SU-DHL-6 (cell line): ENCODE measurements at regions not wholly inside any gene's neighbourhood (a gene's known extent, or its start where the extent isn't known, plus 50 kb on each side); places are given as distances from the start of the nearest gene placed in this dataset.
"Not testable (repeated sequence)": the region's sequence is repeated elsewhere in the genome, so short reads cannot be mapped to it uniquely, and the experiment has no call there.

Experiments used
- CTCF ChIP-seq: fragments of 200-600 bp; sonication (generic); IDR thresholded peaks from one replicate; pipeline ENCODE4 v1.5.1; 2017; ENCODE audit warnings: antibody characterized with exemption, mild to moderate bottlenecking, low read length, moderate library complexity; ENCODE audit not compliant: insufficient read depth, poor library complexity, severe bottlenecking
- EZH2phosphoT487 ChIP-seq: fragments of 200-600 bp; sonication (generic), shearing (Covaris generic); conservative IDR thresholded peaks from 2 replicates; pipeline ENCODE4 v1.6.1; 2018; ENCODE audit warnings: mild to moderate bottlenecking, antibody characterized with exemption, low read length, moderate library complexity, mixed read lengths

GRCh38 chr2:111492995-111493719 lies 372.4 kb downstream of the BCL2L11 start:
- not testable (repeated sequence) for TF ChIP-seq CTCF, EZH2phosphoT487
